A673 (cell line): ENCODE measurements at regions not wholly inside any gene's neighbourhood (a gene's known extent, or its start where the extent isn't known, plus 50 kb on each side); places are given as distances from the start of the nearest gene placed in this dataset.

Source experiments
- CTCF ChIP-seq: fragments of 300-800, 200-600 bp; sonication (generic); conservative IDR thresholded peaks from 2 replicates; pipeline ENCODE4 v1.5.1; 2017; ENCODE audit warnings: low read depth, mild to moderate bottlenecking, antibody characterized with exemption, low read length, moderate library complexity, mixed read lengths
- EZH2 ChIP-seq: fragments of 200-600 bp; sonication (generic); IDR thresholded peaks from 2 replicates; pipeline ENCODE4 v1.6.1; 2017; ENCODE audit warnings: borderline replicate concordance, low read depth, mild to moderate bottlenecking, mixed read lengths, antibody characterized with exemption, low read length; ENCODE audit not compliant: poor library complexity, severe bottlenecking

- TF ChIP-seq CTCF (no peak), EZH2 (no peak)
Measured at GRCh38 chr5:154603953-154604679, 126.1 kb upstream of the HAND1 start.
